ENCODE measurements at regions not wholly inside any gene's neighbourhood (a gene's known extent, or its start where the extent isn't known, plus 50 kb on each side); places are given as distances from the start of the nearest gene placed in this dataset.

DNA sequence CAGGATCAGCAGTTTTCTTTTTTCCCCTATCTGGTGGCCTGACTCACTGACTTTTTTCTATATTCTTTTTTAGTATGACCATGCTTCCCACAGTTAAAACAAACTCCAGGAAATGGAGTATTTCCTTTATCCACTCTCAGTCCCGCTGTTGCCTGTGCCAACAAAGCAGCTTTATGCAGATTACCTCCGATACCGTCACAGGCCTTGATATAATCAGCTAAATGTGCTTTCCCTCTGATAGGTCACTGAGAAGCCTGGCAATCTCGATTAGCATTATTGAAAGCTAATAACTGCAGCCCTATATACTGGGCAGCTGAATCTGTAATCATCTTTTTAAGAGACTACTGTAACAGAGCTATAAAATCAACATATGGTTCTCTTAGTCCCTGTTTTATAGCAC is 243.6 kb downstream of the KIF21A start:
- TF ChIP-seq POLR2A (IDR thresholded peaks at IDR 0.05), result no peak
- TF ChIP-seq, protein P1, sequence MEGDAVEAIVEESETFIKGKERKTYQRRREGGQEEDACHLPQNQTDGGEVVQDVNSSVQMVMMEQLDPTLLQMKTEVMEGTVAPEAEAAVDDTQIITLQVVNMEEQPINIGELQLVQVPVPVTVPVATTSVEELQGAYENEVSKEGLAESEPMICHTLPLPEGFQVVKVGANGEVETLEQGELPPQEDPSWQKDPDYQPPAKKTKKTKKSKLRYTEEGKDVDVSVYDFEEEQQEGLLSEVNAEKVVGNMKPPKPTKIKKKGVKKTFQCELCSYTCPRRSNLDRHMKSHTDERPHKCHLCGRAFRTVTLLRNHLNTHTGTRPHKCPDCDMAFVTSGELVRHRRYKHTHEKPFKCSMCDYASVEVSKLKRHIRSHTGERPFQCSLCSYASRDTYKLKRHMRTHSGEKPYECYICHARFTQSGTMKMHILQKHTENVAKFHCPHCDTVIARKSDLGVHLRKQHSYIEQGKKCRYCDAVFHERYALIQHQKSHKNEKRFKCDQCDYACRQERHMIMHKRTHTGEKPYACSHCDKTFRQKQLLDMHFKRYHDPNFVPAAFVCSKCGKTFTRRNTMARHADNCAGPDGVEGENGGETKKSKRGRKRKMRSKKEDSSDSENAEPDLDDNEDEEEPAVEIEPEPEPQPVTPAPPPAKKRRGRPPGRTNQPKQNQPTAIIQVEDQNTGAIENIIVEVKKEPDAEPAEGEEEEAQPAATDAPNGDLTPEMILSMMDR (IDR thresholded peaks at IDR 0.05), result no peak
